Liver (tissue), 8 donors: ENCODE measurements at regions not wholly inside any gene's neighbourhood (a gene's known extent, or its start where the extent isn't known, plus 50 kb on each side); places are given as distances from the start of the nearest gene placed in this dataset.

Experiments
- DNase-seq: peaks from one replicate; pipeline ENCODE4 v3.0.0-alpha.2; 2017; ENCODE audit warnings: low spot score
- H3K27ac ChIP-seq, 2 donors: one replicate each; pipeline ENCODE4 v1.7.0; 2013; ENCODE audit warnings: inconsistent platforms in 2 of 2, low read length in 2 of 2, control low read depth in 1 of 2, low read depth in 1 of 2, mild to moderate bottlenecking in 1 of 2
- H3K27me3 ChIP-seq, 4 donors: one replicate each; pipeline versions ENCODE4 v1.6.1 to v1.7.0; 2013; ENCODE audit warnings: low read length in 3 of 4, inconsistent platforms in 1 of 4, mild to moderate bottlenecking in 1 of 4, moderate library complexity in 1 of 4; ENCODE audit not compliant: control insufficient read depth in 4 of 4, insufficient read depth in 4 of 4
- H3K36me3 ChIP-seq, 4 donors: one replicate each; pipeline versions ENCODE4 v1.6.1 to v1.7.0; 2013; ENCODE audit warnings: low read length in 3 of 4, mild to moderate bottlenecking in 3 of 4, low read depth in 1 of 4, moderate library complexity in 1 of 4; ENCODE audit not compliant: control insufficient read depth in 4 of 4, insufficient read depth in 3 of 4
- H3K4me1 ChIP-seq, 4 donors: one replicate each; pipeline versions ENCODE4 v1.6.1 to v1.7.0; 2013; ENCODE audit warnings: low read length in 3 of 4, mild to moderate bottlenecking in 3 of 4, moderate library complexity in 1 of 4; ENCODE audit not compliant: control insufficient read depth in 4 of 4, insufficient read depth in 4 of 4
- H3K4me3 ChIP-seq, 3 donors: one replicate each; pipeline versions ENCODE4 v1.6.1 to v1.7.0; 2013; ENCODE audit warnings: low read length in 3 of 3, control low read depth in 1 of 3, low read depth in 1 of 3, mild to moderate bottlenecking in 1 of 3
- H3K9ac ChIP-seq, 2 donors: one replicate each; pipeline ENCODE4 v1.7.0; 2013; ENCODE audit warnings: low read length in 2 of 2, mild to moderate bottlenecking in 2 of 2, moderate library complexity in 2 of 2, control low read depth in 1 of 2, low read depth in 1 of 2
- H3K9me3 ChIP-seq, 4 donors: one replicate each; pipeline versions ENCODE4 v1.6.1 to v1.7.0; 2013; ENCODE audit warnings: low read length in 3 of 4; ENCODE audit not compliant: control insufficient read depth in 4 of 4
- EGR1 ChIP-seq, 2 donors: IDR thresholded peaks; 2 replicates each; pipeline ENCODE4 v1.6.1; 2016 to 2018; ENCODE audit warnings: antibody characterized with exemption in 2 of 2, low read depth in 2 of 2
- FOXA1 ChIP-seq: IDR thresholded peaks from 2 replicates; pipeline ENCODE4 v1.6.1; 2016; ENCODE audit warnings: antibody characterized with exemption
- FOXA2 ChIP-seq: IDR thresholded peaks from 2 replicates; pipeline ENCODE4 v1.6.1; 2016; ENCODE audit warnings: antibody characterized with exemption
- GABPA ChIP-seq, 2 donors: IDR thresholded peaks in 1 of 2; conservative IDR thresholded peaks in 1 of 2; 2 replicates each; pipeline ENCODE4 v1.6.1; 2016; ENCODE audit warnings: antibody characterized with exemption in 2 of 2, mild to moderate bottlenecking in 1 of 2, moderate library complexity in 1 of 2
- HNF4A ChIP-seq, 2 donors: conservative IDR thresholded peaks; 2 replicates each; pipeline ENCODE4 v1.6.1; 2016; ENCODE audit warnings: antibody characterized with exemption in 2 of 2, mild to moderate bottlenecking in 2 of 2
- HNF4G ChIP-seq: IDR thresholded peaks from 2 replicates; pipeline ENCODE4 v1.6.1; 2016; ENCODE audit warnings: antibody characterized with exemption
- JUND ChIP-seq, 2 donors: IDR thresholded peaks; 2 replicates each; pipeline ENCODE4 v1.6.1; 2016; ENCODE audit warnings: antibody characterized with exemption in 2 of 2
- NR2F2 ChIP-seq: IDR thresholded peaks from 2 replicates; pipeline ENCODE4 v1.6.1; 2016; ENCODE audit warnings: antibody characterized with exemption
- RAD21 ChIP-seq, 2 donors: IDR thresholded peaks; 2 replicates each; pipeline ENCODE4 v1.6.1; 2016; ENCODE audit warnings: antibody characterized with exemption in 2 of 2, mild to moderate bottlenecking in 2 of 2
- RXRA ChIP-seq, 2 donors: IDR thresholded peaks; 2 replicates each; pipeline ENCODE4 v1.6.1; 2017 to 2018; ENCODE audit warnings: antibody characterized with exemption in 2 of 2, mild to moderate bottlenecking in 1 of 2
- SP1 ChIP-seq: IDR thresholded peaks from 2 replicates; pipeline ENCODE4 v1.6.1; 2018; ENCODE audit warnings: antibody characterized with exemption, mild to moderate bottlenecking
- TAF1 ChIP-seq: conservative IDR thresholded peaks from 2 replicates; pipeline ENCODE4 v1.6.1; 2016; ENCODE audit warnings: antibody characterized with exemption, mild to moderate bottlenecking
- YY1 ChIP-seq: IDR thresholded peaks from 2 replicates; pipeline ENCODE4 v1.6.1; 2016; ENCODE audit warnings: antibody characterized with exemption, mild to moderate bottlenecking
- WGBS: extraction: QIAGEN DNeasy Blood & Tissue Kit; methylation state at CpG from one replicate; pipeline ENCODE4 v1.1.7; 2013; 5-methylcytosine and 5-hydroxymethylcytosine counted together
- TF ChIP-seq, protein P1 (sequence below): IDR thresholded peaks from 2 replicates; pipeline ENCODE4 v1.6.1; 2016; ENCODE audit warnings: antibody characterized with exemption
- TF ChIP-seq, protein P2 (sequence below): fragments of 150-350 bp; IDR thresholded peaks from 2 replicates; pipeline ENCODE4 v1.5.1; 2017; ENCODE audit warnings: improper control_type of control experiment, low read depth, low read length; ENCODE audit not compliant: missing input control
- TF ChIP-seq, protein P3 (sequence below): IDR thresholded peaks from 2 replicates; pipeline ENCODE4 v1.6.1; 2016; ENCODE audit warnings: antibody characterized with exemption
- TF ChIP-seq, protein P4 (sequence below): IDR thresholded peaks from 2 replicates; pipeline ENCODE4 v1.6.1; 2016; ENCODE audit warnings: antibody characterized with exemption
- TF ChIP-seq, protein P5 (sequence below): IDR thresholded peaks from 2 replicates; pipeline ENCODE4 v1.6.1; 2016; ENCODE audit warnings: antibody characterized with exemption, mild to moderate bottlenecking
- donor health status: healthy.
- donor health status: healthy.
- donor health status: healthy.
- donor health status: healthy.
- donor health status: healthy.

DNA sequence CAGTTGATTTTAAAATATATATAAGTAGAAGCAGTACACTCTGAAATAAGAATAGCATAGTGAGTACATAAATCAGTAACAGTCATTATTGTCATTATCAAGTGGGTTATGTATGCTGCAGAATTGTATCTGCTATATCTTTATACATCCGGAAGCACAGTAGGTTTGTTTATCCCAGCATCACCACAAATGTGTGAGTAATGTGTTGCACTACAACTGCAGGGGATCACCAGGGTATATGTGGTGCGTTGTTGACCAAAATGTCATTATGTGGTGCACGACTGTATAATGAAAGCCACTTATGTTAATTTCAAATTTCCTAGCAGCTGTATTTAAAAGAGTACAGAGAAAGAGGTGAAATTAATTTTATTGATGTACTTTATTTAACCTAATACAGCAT is 87.7 kb upstream of the GADD45A start:
- WGBS = 92% methylated on average over 3 of the region's 3 CpGs
- Histone ChIP-seq H3K9me3 (no peaks in the 10 kb centered on the region), H3K9ac (no peak overlapping the region)

DNA sequence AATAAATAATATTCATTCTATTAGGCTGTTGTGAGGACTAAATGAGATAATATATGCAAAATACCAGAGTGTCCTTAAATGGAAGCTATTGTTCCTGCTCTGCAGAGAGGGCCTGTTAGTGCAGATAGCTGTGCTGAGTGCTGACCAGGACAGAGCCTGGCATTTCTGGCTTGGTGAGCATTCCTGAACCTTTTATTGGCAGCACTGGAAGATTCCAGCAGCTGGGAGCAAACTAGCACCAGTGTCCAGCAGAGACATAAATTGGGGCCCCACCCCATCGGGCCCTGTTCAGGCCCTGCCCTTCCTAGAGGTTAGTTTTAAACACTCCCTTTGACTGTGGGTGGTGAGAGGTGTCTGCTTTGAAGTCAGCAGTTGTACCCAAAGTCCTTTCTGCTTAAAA is 85.9 kb upstream of the GADD45A start:
- no peaks in the 10 kb centered on the region for H3K36me3 ChIP-seq
- H3K4me1 ChIP-seq = no peaks in the 10 kb centered on the region
- H3K9me3 ChIP-seq = no peaks in the 10 kb centered on the region
- no peaks in the 10 kb centered on the region for H3K27me3 ChIP-seq
- no peak for DNase-seq
- 75% methylated on average over 1 of the region's 1 CpG for WGBS
- H3K9ac ChIP-seq = no peak overlapping the region
- no peak overlapping the region for H3K27ac ChIP-seq
- no peak overlapping the region for H3K4me3 ChIP-seq
- TF ChIP-seq, protein P1, sequence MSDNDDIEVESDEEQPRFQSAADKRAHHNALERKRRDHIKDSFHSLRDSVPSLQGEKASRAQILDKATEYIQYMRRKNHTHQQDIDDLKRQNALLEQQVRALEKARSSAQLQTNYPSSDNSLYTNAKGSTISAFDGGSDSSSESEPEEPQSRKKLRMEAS = no peak
- no peak for TF ChIP-seq FOXA2
- TF ChIP-seq, protein P2, sequence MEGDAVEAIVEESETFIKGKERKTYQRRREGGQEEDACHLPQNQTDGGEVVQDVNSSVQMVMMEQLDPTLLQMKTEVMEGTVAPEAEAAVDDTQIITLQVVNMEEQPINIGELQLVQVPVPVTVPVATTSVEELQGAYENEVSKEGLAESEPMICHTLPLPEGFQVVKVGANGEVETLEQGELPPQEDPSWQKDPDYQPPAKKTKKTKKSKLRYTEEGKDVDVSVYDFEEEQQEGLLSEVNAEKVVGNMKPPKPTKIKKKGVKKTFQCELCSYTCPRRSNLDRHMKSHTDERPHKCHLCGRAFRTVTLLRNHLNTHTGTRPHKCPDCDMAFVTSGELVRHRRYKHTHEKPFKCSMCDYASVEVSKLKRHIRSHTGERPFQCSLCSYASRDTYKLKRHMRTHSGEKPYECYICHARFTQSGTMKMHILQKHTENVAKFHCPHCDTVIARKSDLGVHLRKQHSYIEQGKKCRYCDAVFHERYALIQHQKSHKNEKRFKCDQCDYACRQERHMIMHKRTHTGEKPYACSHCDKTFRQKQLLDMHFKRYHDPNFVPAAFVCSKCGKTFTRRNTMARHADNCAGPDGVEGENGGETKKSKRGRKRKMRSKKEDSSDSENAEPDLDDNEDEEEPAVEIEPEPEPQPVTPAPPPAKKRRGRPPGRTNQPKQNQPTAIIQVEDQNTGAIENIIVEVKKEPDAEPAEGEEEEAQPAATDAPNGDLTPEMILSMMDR = no peak
- no peak for TF ChIP-seq GABPA (IDR thresholded peaks at IDR 0.05 in 1 of 2, conservative IDR thresholded peaks at IDR 0.05 in 1 of 2)
- TF ChIP-seq RXRA (IDR thresholded peaks at IDR 0.05) = no peak
- no peak for TF ChIP-seq FOXA1
- no peak for TF ChIP-seq NR2F2
- no peak for TF ChIP-seq RAD21 (IDR thresholded peaks at IDR 0.05)
- TF ChIP-seq, protein P3, sequence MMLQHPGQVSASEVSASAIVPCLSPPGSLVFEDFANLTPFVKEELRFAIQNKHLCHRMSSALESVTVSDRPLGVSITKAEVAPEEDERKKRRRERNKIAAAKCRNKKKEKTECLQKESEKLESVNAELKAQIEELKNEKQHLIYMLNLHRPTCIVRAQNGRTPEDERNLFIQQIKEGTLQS = no peak

More for the DNA sequence above, 87.7 kb upstream of the GADD45A start:
- no peaks in the 10 kb centered on the region for H3K4me1 ChIP-seq
- no peak overlapping the region for H3K27ac ChIP-seq
- TF ChIP-seq, protein P4, sequence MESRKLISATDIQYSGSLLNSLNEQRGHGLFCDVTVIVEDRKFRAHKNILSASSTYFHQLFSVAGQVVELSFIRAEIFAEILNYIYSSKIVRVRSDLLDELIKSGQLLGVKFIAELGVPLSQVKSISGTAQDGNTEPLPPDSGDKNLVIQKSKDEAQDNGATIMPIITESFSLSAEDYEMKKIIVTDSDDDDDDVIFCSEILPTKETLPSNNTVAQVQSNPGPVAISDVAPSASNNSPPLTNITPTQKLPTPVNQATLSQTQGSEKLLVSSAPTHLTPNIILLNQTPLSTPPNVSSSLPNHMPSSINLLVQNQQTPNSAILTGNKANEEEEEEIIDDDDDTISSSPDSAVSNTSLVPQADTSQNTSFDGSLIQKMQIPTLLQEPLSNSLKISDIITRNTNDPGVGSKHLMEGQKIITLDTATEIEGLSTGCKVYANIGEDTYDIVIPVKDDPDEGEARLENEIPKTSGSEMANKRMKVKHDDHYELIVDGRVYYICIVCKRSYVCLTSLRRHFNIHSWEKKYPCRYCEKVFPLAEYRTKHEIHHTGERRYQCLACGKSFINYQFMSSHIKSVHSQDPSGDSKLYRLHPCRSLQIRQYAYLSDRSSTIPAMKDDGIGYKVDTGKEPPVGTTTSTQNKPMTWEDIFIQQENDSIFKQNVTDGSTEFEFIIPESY = no peak
- TF ChIP-seq, protein P1 = no peak
- TF ChIP-seq, protein P2 = no peak
- no peak for TF ChIP-seq RAD21 (IDR thresholded peaks at IDR 0.05)
- no peak for TF ChIP-seq NR2F2
- no peak for TF ChIP-seq GABPA (IDR thresholded peaks at IDR 0.05 in 1 of 2, conservative IDR thresholded peaks at IDR 0.05 in 1 of 2)
- no peak for TF ChIP-seq EGR1 (IDR thresholded peaks at IDR 0.05; ENCODE audit: low read depth in 2 of 2)
- TF ChIP-seq YY1 = no peak
- no peak for TF ChIP-seq JUND (IDR thresholded peaks at IDR 0.05)
- TF ChIP-seq, protein P5, sequence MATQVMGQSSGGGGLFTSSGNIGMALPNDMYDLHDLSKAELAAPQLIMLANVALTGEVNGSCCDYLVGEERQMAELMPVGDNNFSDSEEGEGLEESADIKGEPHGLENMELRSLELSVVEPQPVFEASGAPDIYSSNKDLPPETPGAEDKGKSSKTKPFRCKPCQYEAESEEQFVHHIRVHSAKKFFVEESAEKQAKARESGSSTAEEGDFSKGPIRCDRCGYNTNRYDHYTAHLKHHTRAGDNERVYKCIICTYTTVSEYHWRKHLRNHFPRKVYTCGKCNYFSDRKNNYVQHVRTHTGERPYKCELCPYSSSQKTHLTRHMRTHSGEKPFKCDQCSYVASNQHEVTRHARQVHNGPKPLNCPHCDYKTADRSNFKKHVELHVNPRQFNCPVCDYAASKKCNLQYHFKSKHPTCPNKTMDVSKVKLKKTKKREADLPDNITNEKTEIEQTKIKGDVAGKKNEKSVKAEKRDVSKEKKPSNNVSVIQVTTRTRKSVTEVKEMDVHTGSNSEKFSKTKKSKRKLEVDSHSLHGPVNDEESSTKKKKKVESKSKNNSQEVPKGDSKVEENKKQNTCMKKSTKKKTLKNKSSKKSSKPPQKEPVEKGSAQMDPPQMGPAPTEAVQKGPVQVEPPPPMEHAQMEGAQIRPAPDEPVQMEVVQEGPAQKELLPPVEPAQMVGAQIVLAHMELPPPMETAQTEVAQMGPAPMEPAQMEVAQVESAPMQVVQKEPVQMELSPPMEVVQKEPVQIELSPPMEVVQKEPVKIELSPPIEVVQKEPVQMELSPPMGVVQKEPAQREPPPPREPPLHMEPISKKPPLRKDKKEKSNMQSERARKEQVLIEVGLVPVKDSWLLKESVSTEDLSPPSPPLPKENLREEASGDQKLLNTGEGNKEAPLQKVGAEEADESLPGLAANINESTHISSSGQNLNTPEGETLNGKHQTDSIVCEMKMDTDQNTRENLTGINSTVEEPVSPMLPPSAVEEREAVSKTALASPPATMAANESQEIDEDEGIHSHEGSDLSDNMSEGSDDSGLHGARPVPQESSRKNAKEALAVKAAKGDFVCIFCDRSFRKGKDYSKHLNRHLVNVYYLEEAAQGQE = no peak
- TF ChIP-seq RXRA (IDR thresholded peaks at IDR 0.05) = no peak
- TF ChIP-seq TAF1 = no peak
- no peak for TF ChIP-seq SP1
- no peak for TF ChIP-seq FOXA1
- TF ChIP-seq, protein P3 = no peak
- no peak for TF ChIP-seq FOXA2
- no peak for TF ChIP-seq HNF4A (conservative IDR thresholded peaks at IDR 0.05)
- TF ChIP-seq HNF4G = no peak
- no peaks in the 10 kb centered on the region for H3K27me3 ChIP-seq
- no peak overlapping the region for H3K4me3 ChIP-seq
- H3K36me3 ChIP-seq = no peaks in the 10 kb centered on the region
- DNase-seq = no peak
